ENCODE measurements at regions not wholly inside any gene's neighbourhood (a gene's known extent, or its start where the extent isn't known, plus 50 kb on each side); places are given as distances from the start of the nearest gene placed in this dataset.

GRCh38 chr1:228911225-228912210, 176.2 kb downstream of the RHOU start:
- TF ChIP-seq, protein P1, sequence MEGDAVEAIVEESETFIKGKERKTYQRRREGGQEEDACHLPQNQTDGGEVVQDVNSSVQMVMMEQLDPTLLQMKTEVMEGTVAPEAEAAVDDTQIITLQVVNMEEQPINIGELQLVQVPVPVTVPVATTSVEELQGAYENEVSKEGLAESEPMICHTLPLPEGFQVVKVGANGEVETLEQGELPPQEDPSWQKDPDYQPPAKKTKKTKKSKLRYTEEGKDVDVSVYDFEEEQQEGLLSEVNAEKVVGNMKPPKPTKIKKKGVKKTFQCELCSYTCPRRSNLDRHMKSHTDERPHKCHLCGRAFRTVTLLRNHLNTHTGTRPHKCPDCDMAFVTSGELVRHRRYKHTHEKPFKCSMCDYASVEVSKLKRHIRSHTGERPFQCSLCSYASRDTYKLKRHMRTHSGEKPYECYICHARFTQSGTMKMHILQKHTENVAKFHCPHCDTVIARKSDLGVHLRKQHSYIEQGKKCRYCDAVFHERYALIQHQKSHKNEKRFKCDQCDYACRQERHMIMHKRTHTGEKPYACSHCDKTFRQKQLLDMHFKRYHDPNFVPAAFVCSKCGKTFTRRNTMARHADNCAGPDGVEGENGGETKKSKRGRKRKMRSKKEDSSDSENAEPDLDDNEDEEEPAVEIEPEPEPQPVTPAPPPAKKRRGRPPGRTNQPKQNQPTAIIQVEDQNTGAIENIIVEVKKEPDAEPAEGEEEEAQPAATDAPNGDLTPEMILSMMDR (IDR thresholded peaks at IDR 0.05; ENCODE audit: poor library complexity, severe bottlenecking) = no peak
- no peak for TF ChIP-seq TAF1 (IDR thresholded peaks at IDR 0.05; ENCODE audit: low read depth)
- no peak for TF ChIP-seq EP300 (conservative IDR thresholded peaks at IDR 0.05; ENCODE audit: poor library complexity, severe bottlenecking)
- TF ChIP-seq POLR2AphosphoS5 (IDR thresholded peaks at IDR 0.05) = no peak
